GM12878 (cell line): ENCODE measurements at regions not wholly inside any gene's neighbourhood (a gene's known extent, or its start where the extent isn't known, plus 50 kb on each side); places are given as distances from the start of the nearest gene placed in this dataset.

ENCODE experiments used
- ATAC-seq: fragments of 200-7000 bp; cut with Tn5 transposase; 3 replicates; pipeline ENCODE4 v1.9.1; 2020; ENCODE audit warnings: mild to moderate bottlenecking, moderate library complexity
- BruUV-seq: library from RNA; stranded (reverse); fragments of 400-500 nt; replicated peaks from 2 replicates; lab custom pipeline; 2021; lab: Mats Ljungman, UMichigan
- CTCF ChIA-PET: fragments of 300-600 bp; sonication (Branson Sonifier 250); formaldehyde crosslinking; extraction: SDS; loops from one replicate; lab custom pipeline; 2021; ENCODE audit warnings: inconsistent platforms; lab: Yijun Ruan, JAX
- POLR2A ChIA-PET: fragments of 350-600 bp; formaldehyde crosslinking; extraction: SDS; loops from one replicate; lab custom pipeline; 2021; ENCODE audit warnings: inconsistent platforms; lab: Charles Lee
- RAD21 ChIA-PET: fragments of 300-600 bp; sonication (Branson Sonifier 250); formaldehyde crosslinking; loops from one replicate; lab custom pipeline; 2023; ENCODE audit warnings: antibody characterized with exemption; ENCODE audit not compliant: unreplicated experiment; lab: Charles Lee
- SMC1A ChIA-PET: fragments of 300-600 bp; sonication (Branson Sonifier 250); formaldehyde crosslinking; loops from one replicate; lab custom pipeline; 2023; ENCODE audit not compliant: unreplicated experiment, uncharacterized antibody; lab: Charles Lee
- DNase-seq: peaks from one replicate; pipeline ENCODE4 v3.0.0-alpha.2; 2011; ENCODE audit warnings: low read depth, low spot score
- FAIRE-seq: peaks from 3 replicates; lab custom pipeline; 2011; peaks lifted over from hg19 to GRCh38; lab: Jason Lieb, UNC
- H2AFZ ChIP-seq: 2 replicates; pipeline ENCODE4 v1.6.0; 2011; ENCODE audit warnings: low read depth, low read length, control low read depth; ENCODE audit not compliant: control insufficient read depth
- H3K27ac ChIP-seq: 2 replicates; pipeline ENCODE4 v1.5.1; 2011; ENCODE audit warnings: control low read depth; ENCODE audit not compliant: control insufficient read depth, insufficient read depth
- H3K27me3 ChIP-seq, 2 experiments: replicated peaks in 1 of 2; 2 replicates each; pipeline versions ENCODE4 v1.6.0 to v1.6.1; 2011; ENCODE audit warnings: low read length in 1 of 2; ENCODE audit not compliant: control insufficient read depth in 2 of 2, insufficient read depth in 2 of 2
- H3K36me3 ChIP-seq, 2 experiments: 2 replicates each; pipeline ENCODE4 v1.5.1; 2011; ENCODE audit warnings: low read length in 1 of 2; ENCODE audit not compliant: control insufficient read depth in 2 of 2, insufficient read depth in 2 of 2
- H3K4me1 ChIP-seq: 2 replicates; pipeline ENCODE4 v1.6.1; 2011; ENCODE audit warnings: mild to moderate bottlenecking, low read length, moderate library complexity, mixed read lengths; ENCODE audit not compliant: control insufficient read depth, insufficient read depth
- H3K4me2 ChIP-seq: 2 replicates; pipeline ENCODE4 v1.6.0; 2011; ENCODE audit warnings: control low read depth; ENCODE audit not compliant: control insufficient read depth, insufficient read depth
- H3K4me3 ChIP-seq: fragments of 200-600 bp; sonication (generic); 2 replicates; pipeline ENCODE4 v1.5.1; 2016
- H3K79me2 ChIP-seq: 2 replicates; pipeline ENCODE4 v1.6.0; 2011; ENCODE audit warnings: low read length; ENCODE audit not compliant: control insufficient read depth, insufficient read depth
- H3K9ac ChIP-seq: 2 replicates; pipeline ENCODE4 v1.8.0; 2011; ENCODE audit warnings: low read length, control low read depth, mixed read lengths; ENCODE audit not compliant: control insufficient read depth, insufficient read depth
- H3K9me3 ChIP-seq: replicated peaks from 3 replicates; pipeline ENCODE4 v1.5.1; 2011; ENCODE audit warnings: mild to moderate bottlenecking, low read length; ENCODE audit not compliant: control insufficient read depth, insufficient read depth
- H4K20me1 ChIP-seq: 2 replicates; pipeline ENCODE4 v1.6.0; 2011; ENCODE audit not compliant: control insufficient read depth, insufficient read depth
- BMI1 ChIP-seq: fragments of 450-650 bp; IDR thresholded peaks from 2 replicates; pipeline ENCODE4 v1.6.1; 2016; ENCODE audit warnings: mild to moderate bottlenecking, moderate library complexity, borderline replicate concordance
- ETV6 ChIP-seq, 2 experiments: fragments of 450-650 bp in 1 of 2; IDR thresholded peaks in 1 of 2; conservative IDR thresholded peaks in 1 of 2; 2 replicates each; pipeline ENCODE4 v1.6.1; 2014; ENCODE audit warnings: antibody characterized with exemption in 1 of 2, borderline replicate concordance in 1 of 2, low read depth in 1 of 2, mild to moderate bottlenecking in 1 of 2, moderate library complexity in 1 of 2
- FOXK2 ChIP-seq: fragments of 450-650 bp; IDR thresholded peaks from 2 replicates; pipeline ENCODE4 v1.6.1; 2017; ENCODE audit warnings: mild to moderate bottlenecking, moderate library complexity
- MLLT1 ChIP-seq: fragments of 450-650 bp; IDR thresholded peaks from 2 replicates; pipeline ENCODE4 v1.6.1; 2016; ENCODE audit warnings: mild to moderate bottlenecking
- NRF1 ChIP-seq: conservative IDR thresholded peaks from 2 replicates; pipeline ENCODE4 v1.6.1; 2011; ENCODE audit warnings: mild to moderate bottlenecking, low read depth, low read length, improper control_type of control experiment
- RAD21 ChIP-seq: IDR thresholded peaks from 2 replicates; pipeline ENCODE4 v1.6.1; 2011; ENCODE audit warnings: mild to moderate bottlenecking, low read depth, low read length, moderate library complexity; ENCODE audit not compliant: insufficient read depth
- SKIL ChIP-seq: fragments of 450-650 bp; IDR thresholded peaks from 2 replicates; pipeline ENCODE4 v1.6.1; 2017; ENCODE audit warnings: mild to moderate bottlenecking, low read depth, inconsistent platforms; ENCODE audit not compliant: poor library complexity, severe bottlenecking
- SPI1 ChIP-seq: IDR thresholded peaks from 2 replicates; pipeline ENCODE4 v1.6.1; 2011; ENCODE audit warnings: low read depth, mild to moderate bottlenecking, low read length, moderate library complexity, borderline replicate concordance; ENCODE audit not compliant: insufficient read depth
- ZZZ3 ChIP-seq: IDR thresholded peaks from 2 replicates; pipeline ENCODE4 v1.6.1; 2011; ENCODE audit warnings: low read depth; ENCODE audit not compliant: control insufficient read depth, insufficient read length
- WGBS: methylation state at CpG from one replicate; pipeline ENCODE4 v1.1.6; 2016; ENCODE audit warnings: low lambda C conversion rate; ENCODE audit not compliant: insufficient replicate concordance, insufficient coverage; ENCODE audit errors: missing lambda C conversion rate; 5-methylcytosine and 5-hydroxymethylcytosine counted together
- in situ Hi-C: fragments of 300-500 bp; cut with MboI; formaldehyde crosslinking; loops from 9 replicates; pipeline ENCODE4 v1.14.3; 2018; ENCODE audit warnings: mixed read lengths
- intact Hi-C: fragments of 100-400 bp; cut with micrococcal nuclease; formaldehyde crosslinking; loops from one replicate; pipeline ENCODE4 v1.14.2; 2022; ENCODE audit not compliant: unreplicated experiment

GRCh38 chr3:10646531-10647335 is 141.3 kb upstream of the ATP2B2 start:
- H3K27ac ChIP-seq, result no peak overlapping the region
- DNase-seq (no peak), ATAC-seq (no peak), FAIRE-seq (no peak)
- TF ChIP-seq ZZZ3, result no peak
- no peak overlapping the region for H3K4me3 ChIP-seq
- no TSS peak for BruUV-seq
- SMC1A ChIA-PET, result no interaction called here
- no peak overlapping the region for H2AFZ ChIP-seq
- no peaks in the 10 kb centered on the region for H4K20me1 ChIP-seq
- RAD21 ChIA-PET, result no interaction called here
- H3K79me2 ChIP-seq, result no peaks in the 10 kb centered on the region
- CTCF ChIA-PET, result no interaction called here
- in situ Hi-C loops, result no loop called here
- POLR2A ChIA-PET, result no interaction called here
- intact Hi-C loops, result no loop called here
- 36% methylated on average over 9 of the region's 9 CpGs for WGBS
- no peaks in the 10 kb centered on the region for H3K4me1 ChIP-seq
- H3K9me3 ChIP-seq, result no peaks in the 10 kb centered on the region
- no peaks in the 10 kb centered on the region for H3K27me3 ChIP-seq
- no peaks in the 10 kb centered on the region for H3K36me3 ChIP-seq
- H3K4me2 ChIP-seq, result no peak overlapping the region
- no peak overlapping the region for H3K9ac ChIP-seq

GRCh38 chr3:10647376-10647775 is 142.0 kb upstream of the ATP2B2 start:
- in situ Hi-C loops (no loop called here), intact Hi-C loops (no loop called here)
- Histone ChIP-seq H2AFZ (no peak overlapping the region), H3K4me3 (no peak overlapping the region), H3K9me3 (no peaks in the 10 kb centered on the region), H4K20me1 (no peaks in the 10 kb centered on the region), H3K9ac (no peak overlapping the region), H3K4me1 (no peaks in the 10 kb centered on the region), H3K36me3 (no peaks in the 10 kb centered on the region), H3K4me2 (no peak overlapping the region), H3K27ac (no peak overlapping the region), H3K79me2 (no peaks in the 10 kb centered on the region), H3K27me3 (no peaks in the 10 kb centered on the region)
- DNase-seq (no peak), FAIRE-seq (no peak), ATAC-seq (no peak)
- WGBS, result 88% methylated on average over 5 of the region's 5 CpGs
- ChIA-PET RAD21 (no interaction called here), SMC1A (no interaction called here), CTCF (no interaction called here), POLR2A (no interaction called here)
- no TSS peak for BruUV-seq
- TF ChIP-seq NRF1 (no peak), SPI1 (no peak), RAD21 (no peak), ETV6 (conservative IDR thresholded peaks at IDR 0.05 in 1 of 2, IDR thresholded peaks at IDR 0.05 in 1 of 2; ENCODE audit: borderline replicate concordance in 1 of 2, low read depth in 1 of 2) (no peak), SKIL (no peak), MLLT1 (no peak), BMI1 (no peak), ZZZ3 (no peak), FOXK2 (no peak)
